ENCODE measurements at regions not wholly inside any gene's neighbourhood (a gene's known extent, or its start where the extent isn't known, plus 50 kb on each side); places are given as distances from the start of the nearest gene placed in this dataset.

GRCh38 chr3:159416856-159417255 lies 571.8 kb upstream of the IL12A start:
- no peak for DNase-seq
- ATAC-seq, result no peak
- no peaks in the 10 kb centered on the region for H3K36me3 Mint-ChIP-seq (ENCODE audit: low read depth)
- H3K27me3 Mint-ChIP-seq, result no peaks in the 10 kb centered on the region
- no peak overlapping the region for H3K27ac Mint-ChIP-seq
- H3K4me3 Mint-ChIP-seq, result no peak overlapping the region
- H3K4me1 Mint-ChIP-seq, result no peaks in the 10 kb centered on the region
- peaks cover 4% of the 10 kb centered on the region for H3K9me3 Mint-ChIP-seq

DNA sequence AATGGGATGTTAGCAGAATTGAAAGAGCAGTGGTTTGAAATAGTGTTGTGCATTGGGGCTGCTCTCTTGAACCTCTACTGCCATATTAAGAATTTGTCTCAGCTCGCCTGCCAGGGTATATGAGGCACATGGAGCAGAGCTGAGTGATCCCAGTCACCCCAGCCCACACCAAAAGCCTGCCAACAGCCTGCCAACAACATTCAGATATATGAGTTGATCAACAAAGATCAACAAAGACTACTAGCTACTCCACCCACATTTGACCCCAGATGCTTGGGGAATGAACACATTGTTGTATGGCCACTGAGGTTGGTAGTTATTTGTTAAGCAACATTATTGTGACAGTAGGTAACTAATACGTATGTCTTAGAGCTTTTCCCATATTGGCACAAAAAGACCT lies 570.9 kb upstream of the IL12A start:
- H3K4me1 Mint-ChIP-seq, result no peaks in the 10 kb centered on the region
- no peak overlapping the region for H3K4me3 Mint-ChIP-seq
- no peak for DNase-seq
- H3K9me3 Mint-ChIP-seq, result peaks cover 5% of the 10 kb centered on the region
- ATAC-seq, result no peak
- H3K27me3 Mint-ChIP-seq, result no peaks in the 10 kb centered on the region
- no peaks in the 10 kb centered on the region for H3K36me3 Mint-ChIP-seq (ENCODE audit: low read depth)
- H3K27ac Mint-ChIP-seq, result no peak overlapping the region

DNA sequence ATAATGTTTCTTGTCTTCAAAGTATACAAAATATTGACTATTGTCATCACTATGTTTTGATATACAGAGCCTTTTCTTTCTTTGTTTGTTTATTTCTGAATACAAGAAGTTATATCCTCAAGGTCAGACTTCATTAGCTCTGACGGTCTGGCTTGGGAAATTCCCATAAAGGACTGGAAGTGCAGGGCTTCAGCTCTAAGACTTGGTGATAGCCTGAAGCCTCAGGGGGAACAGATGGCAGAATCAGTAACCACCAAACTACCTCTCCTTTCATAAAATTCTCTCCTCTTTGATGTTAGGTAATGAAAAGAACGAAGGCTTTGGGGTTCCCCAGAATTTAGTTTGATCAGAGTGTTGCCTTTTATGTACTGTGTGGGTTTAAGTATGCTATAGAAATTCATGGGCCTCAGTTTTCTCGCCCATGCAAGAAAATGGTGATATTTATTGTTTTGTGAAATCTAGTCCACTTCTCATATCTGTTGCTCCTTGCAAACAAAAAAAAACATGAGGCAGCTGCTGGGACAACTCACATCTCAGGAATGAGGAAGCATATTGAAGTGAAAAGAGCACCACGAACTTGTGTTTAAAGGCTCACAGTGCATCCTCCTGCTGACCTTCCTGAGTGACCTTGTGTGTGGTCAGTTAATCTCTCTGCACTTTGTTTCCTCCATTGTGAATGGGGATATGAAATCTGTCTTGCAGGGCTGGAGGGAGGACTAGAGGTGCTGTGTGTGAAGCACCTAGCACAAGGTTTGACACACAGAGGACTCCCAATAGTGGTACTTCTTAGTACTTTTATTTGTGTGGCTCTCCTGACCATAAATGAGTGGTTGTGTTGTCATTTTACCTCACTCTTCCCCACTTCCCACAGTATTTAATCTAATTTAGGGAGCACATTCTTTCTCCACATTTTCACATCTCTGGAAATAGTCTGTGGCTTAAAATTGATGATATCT lies 569.8 kb upstream of the IL12A start:
- Mint-ChIP-seq H3K36me3 (ENCODE audit: low read depth) (no peaks in the 10 kb centered on the region), H3K27me3 (no peaks in the 10 kb centered on the region), H3K9me3 (peaks cover 7% of the 10 kb centered on the region), H3K27ac (no peak overlapping the region), H3K4me1 (no peaks in the 10 kb centered on the region), H3K4me3 (no peak overlapping the region)
- ATAC-seq, result no peak
- DNase-seq, result no peak

- ATAC-seq, result no peak
- Mint-ChIP-seq H3K36me3 (ENCODE audit: low read depth) (no peaks in the 10 kb centered on the region), H3K27me3 (no peaks in the 10 kb centered on the region), H3K27ac (no peak overlapping the region), H3K4me1 (no peaks in the 10 kb centered on the region), H3K9me3 (peaks cover 8% of the 10 kb centered on the region), H3K4me3 (no peak overlapping the region)
- no peak for DNase-seq
These were observed 558.9 kb upstream of the IL12A start for GRCh38 chr3:159429702-159430101.

DNA sequence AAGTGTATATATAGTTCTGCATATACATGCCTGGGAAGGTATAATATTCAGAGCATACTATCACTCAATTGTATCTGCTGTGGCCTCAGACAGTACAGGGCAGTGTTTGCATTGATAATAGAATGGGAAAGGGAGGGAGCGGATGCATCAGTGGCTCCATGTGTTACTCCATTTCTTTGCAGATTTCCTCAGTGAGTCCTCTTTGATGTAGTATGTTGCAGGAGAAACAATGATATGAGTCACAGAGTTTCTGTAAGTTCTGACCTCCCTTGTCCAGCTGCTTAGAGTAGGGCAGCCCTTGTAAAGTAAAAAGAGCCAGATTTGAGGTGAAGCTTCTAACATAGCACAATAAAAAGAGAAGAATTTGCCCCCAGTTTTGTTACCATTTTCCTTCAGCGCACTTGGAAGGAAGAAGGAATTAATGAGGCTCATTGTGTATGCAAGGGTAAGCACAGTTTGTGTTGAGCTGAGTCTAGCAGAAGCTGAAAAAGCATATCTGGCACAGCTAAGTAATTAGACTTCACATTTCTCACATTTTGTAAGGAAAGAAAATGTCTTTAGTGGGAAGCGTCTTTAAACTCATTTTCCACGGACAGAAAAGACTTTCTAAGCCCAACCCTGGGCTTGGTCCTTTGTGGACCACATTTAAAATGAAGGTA lies 555.8 kb upstream of the IL12A start:
- Mint-ChIP-seq H3K4me1 (no peaks in the 10 kb centered on the region), H3K36me3 (ENCODE audit: low read depth) (no peaks in the 10 kb centered on the region), H3K27ac (no peak overlapping the region), H3K9me3 (peaks cover 8% of the 10 kb centered on the region), H3K27me3 (no peaks in the 10 kb centered on the region), H3K4me3 (no peak overlapping the region)
- DNase-seq (no peak), ATAC-seq (no peak)

- Mint-ChIP-seq H3K27ac (no peak overlapping the region), H3K27me3 (no peaks in the 10 kb centered on the region), H3K4me1 (no peaks in the 10 kb centered on the region), H3K36me3 (ENCODE audit: low read depth) (no peaks in the 10 kb centered on the region), H3K9me3 (peaks cover 13% of the 10 kb centered on the region), H3K4me3 (no peak overlapping the region)
- no peak for ATAC-seq
- DNase-seq, result no peak
These were observed 549.3 kb upstream of the IL12A start for GRCh38 chr3:159439346-159439745.

- Mint-ChIP-seq H3K9me3 (peaks cover 17% of the 10 kb centered on the region), H3K27me3 (no peaks in the 10 kb centered on the region), H3K4me1 (no peaks in the 10 kb centered on the region), H3K4me3 (no peak overlapping the region), H3K27ac (no peak overlapping the region), H3K36me3 (ENCODE audit: low read depth) (no peaks in the 10 kb centered on the region)
- ATAC-seq, result no peak
- no peak for DNase-seq
These were observed 547.4 kb upstream of the IL12A start for GRCh38 chr3:159441279-159441678.

DNA sequence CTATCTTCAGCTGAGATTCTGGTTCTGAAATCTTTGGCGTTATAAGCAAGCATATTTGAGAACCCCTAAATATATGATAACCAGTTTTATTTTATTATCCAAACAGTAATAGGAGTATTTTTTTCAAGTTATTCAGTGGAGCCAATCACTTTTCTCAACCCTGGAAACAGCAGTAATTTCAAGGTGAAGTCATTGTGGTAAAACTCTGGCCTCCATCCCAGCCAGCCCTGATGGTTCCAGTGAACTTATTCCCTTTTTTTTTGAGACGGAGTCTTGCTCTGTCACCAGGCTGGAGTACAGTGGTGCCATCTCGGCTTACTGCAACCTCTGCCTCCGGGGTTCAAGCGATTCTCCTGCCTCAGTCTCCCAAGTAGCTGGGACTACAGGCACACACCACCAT lies 545.4 kb upstream of the IL12A start:
- ATAC-seq (no peak), DNase-seq (no peak)
- Mint-ChIP-seq H3K27me3 (no peaks in the 10 kb centered on the region), H3K9me3 (peaks cover 17% of the 10 kb centered on the region), H3K36me3 (ENCODE audit: low read depth) (no peaks in the 10 kb centered on the region), H3K4me1 (no peaks in the 10 kb centered on the region), H3K27ac (no peak overlapping the region), H3K4me3 (no peak overlapping the region)

DNA sequence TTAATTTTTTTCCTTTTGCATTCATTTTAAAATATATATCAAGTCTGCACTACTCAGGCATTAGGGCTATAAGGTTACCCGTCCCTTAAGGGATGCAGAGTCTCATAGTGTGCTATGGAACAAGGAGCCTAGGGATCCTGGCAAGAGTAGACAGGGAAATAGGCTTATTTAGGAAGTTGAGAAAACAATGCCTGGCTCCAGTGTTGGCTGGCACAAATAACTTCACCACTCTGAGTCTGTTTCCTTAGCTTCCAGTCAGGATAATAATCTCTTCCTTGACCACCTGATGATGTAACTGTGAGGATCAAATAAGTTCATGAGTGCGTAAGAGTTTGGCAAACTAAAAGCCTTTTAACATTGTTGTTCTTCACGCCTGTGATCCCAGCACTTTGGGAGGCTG lies 540.8 kb upstream of the IL12A start:
- ATAC-seq (no peak), DNase-seq (no peak)
- Mint-ChIP-seq H3K9me3 (peaks cover 6% of the 10 kb centered on the region), H3K4me3 (no peak overlapping the region), H3K27me3 (no peaks in the 10 kb centered on the region), H3K27ac (no peak overlapping the region), H3K4me1 (no peaks in the 10 kb centered on the region), H3K36me3 (ENCODE audit: low read depth) (no peaks in the 10 kb centered on the region)

GRCh38 chr3:159448902-159449301 lies 539.7 kb upstream of the IL12A start:
- H3K27me3 Mint-ChIP-seq, result no peaks in the 10 kb centered on the region
- no peak for DNase-seq
- ATAC-seq, result no peak
- no peak overlapping the region for H3K4me3 Mint-ChIP-seq
- peaks cover 4% of the 10 kb centered on the region for H3K9me3 Mint-ChIP-seq
- no peaks in the 10 kb centered on the region for H3K36me3 Mint-ChIP-seq (ENCODE audit: low read depth)
- no peaks in the 10 kb centered on the region for H3K4me1 Mint-ChIP-seq
- H3K27ac Mint-ChIP-seq, result no peak overlapping the region

- ATAC-seq, result no peak
- DNase-seq, result no peak
- no peaks in the 10 kb centered on the region for H3K4me1 Mint-ChIP-seq
- H3K4me3 Mint-ChIP-seq, result no peak overlapping the region
- no peaks in the 10 kb centered on the region for H3K36me3 Mint-ChIP-seq (ENCODE audit: low read depth)
- peaks cover 2% of the 10 kb centered on the region for H3K9me3 Mint-ChIP-seq
- H3K27me3 Mint-ChIP-seq, result no peaks in the 10 kb centered on the region
- no peak overlapping the region for H3K27ac Mint-ChIP-seq
These were observed 537.6 kb upstream of the IL12A start for GRCh38 chr3:159451067-159451466.

DNA sequence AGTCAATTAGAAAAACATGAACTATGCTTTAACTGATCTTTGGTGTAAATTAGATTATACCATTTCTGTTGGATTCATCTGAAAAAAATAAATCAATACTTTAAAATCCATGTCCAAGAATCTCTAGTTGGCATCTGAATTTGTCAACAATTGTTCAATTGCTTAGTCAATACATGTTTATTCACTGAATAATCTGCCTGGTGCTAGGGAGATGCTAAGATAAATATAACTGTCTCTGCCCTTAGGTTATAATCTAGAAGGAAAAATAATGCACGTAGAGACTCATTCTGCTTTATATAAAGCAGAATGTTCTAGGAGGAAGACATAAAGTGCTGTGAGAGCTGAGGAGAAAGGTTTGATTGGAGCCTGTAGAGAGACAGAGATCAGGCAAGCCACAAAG lies 537.2 kb upstream of the IL12A start:
- H3K4me3 Mint-ChIP-seq, result no peak overlapping the region
- no peak overlapping the region for H3K27ac Mint-ChIP-seq
- H3K36me3 Mint-ChIP-seq (ENCODE audit: low read depth), result no peaks in the 10 kb centered on the region
- no peaks in the 10 kb centered on the region for H3K27me3 Mint-ChIP-seq
- no peak for ATAC-seq
- DNase-seq, result no peak
- no peaks in the 10 kb centered on the region for H3K9me3 Mint-ChIP-seq
- H3K4me1 Mint-ChIP-seq, result no peaks in the 10 kb centered on the region

GRCh38 chr3:159453036-159453435 lies 535.6 kb upstream of the IL12A start:
- DNase-seq (no peak), ATAC-seq (no peak)
- H3K27ac Mint-ChIP-seq, result no peak overlapping the region
- no peaks in the 10 kb centered on the region for H3K4me1 Mint-ChIP-seq
- H3K4me3 Mint-ChIP-seq, result no peak overlapping the region
- H3K9me3 Mint-ChIP-seq, result no peaks in the 10 kb centered on the region
- H3K27me3 Mint-ChIP-seq, result no peaks in the 10 kb centered on the region
- no peaks in the 10 kb centered on the region for H3K36me3 Mint-ChIP-seq (ENCODE audit: low read depth)

- H3K36me3 Mint-ChIP-seq (ENCODE audit: low read depth), result no peaks in the 10 kb centered on the region
- ATAC-seq (no peak), DNase-seq (no peak)
- no peaks in the 10 kb centered on the region for H3K4me1 Mint-ChIP-seq
- no peaks in the 10 kb centered on the region for H3K9me3 Mint-ChIP-seq
- no peak overlapping the region for H3K4me3 Mint-ChIP-seq
- H3K27ac Mint-ChIP-seq, result no peak overlapping the region
- H3K27me3 Mint-ChIP-seq, result no peaks in the 10 kb centered on the region
These were observed 534.7 kb upstream of the IL12A start for GRCh38 chr3:159453945-159454344.

- Mint-ChIP-seq H3K36me3 (ENCODE audit: low read depth) (no peaks in the 10 kb centered on the region), H3K9me3 (no peaks in the 10 kb centered on the region), H3K4me3 (no peak overlapping the region), H3K27me3 (no peaks in the 10 kb centered on the region), H3K4me1 (no peaks in the 10 kb centered on the region), H3K27ac (no peak overlapping the region)
- DNase-seq (no peak), ATAC-seq (no peak)
These were observed 532.9 kb upstream of the IL12A start for GRCh38 chr3:159455741-159456181.

Measured in activated naive CD8-positive, alpha-beta T cell treated with anti-CD3 and anti-CD28 coated beads, Interleukin-2, amount 50 U/mL, for 24 hours (primary cell).